ENCODE measurements at regions not wholly inside any gene's neighbourhood (a gene's known extent, or its start where the extent isn't known, plus 50 kb on each side); places are given as distances from the start of the nearest gene placed in this dataset.

DNA sequence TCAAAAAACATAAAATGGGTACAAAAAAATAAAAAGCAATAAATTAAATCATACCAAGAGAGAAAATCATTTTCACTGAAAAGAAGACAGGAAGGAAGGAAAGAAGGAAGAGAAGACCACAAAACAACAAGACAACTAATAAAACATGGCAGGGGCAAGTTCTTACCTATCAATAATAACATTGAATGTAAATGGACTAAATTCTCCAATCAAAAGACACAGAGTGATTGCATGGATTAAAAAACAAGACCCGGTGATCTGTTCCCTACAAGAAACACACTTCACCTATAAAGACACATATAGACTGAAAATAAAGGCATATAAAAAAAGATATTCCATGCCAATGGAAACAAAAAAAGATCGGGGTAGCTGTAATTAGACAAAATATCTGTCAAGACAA lies 82.6 kb upstream of the CERS6 start:
- ATAC-seq: no peak
- TF ChIP-seq, protein P1, sequence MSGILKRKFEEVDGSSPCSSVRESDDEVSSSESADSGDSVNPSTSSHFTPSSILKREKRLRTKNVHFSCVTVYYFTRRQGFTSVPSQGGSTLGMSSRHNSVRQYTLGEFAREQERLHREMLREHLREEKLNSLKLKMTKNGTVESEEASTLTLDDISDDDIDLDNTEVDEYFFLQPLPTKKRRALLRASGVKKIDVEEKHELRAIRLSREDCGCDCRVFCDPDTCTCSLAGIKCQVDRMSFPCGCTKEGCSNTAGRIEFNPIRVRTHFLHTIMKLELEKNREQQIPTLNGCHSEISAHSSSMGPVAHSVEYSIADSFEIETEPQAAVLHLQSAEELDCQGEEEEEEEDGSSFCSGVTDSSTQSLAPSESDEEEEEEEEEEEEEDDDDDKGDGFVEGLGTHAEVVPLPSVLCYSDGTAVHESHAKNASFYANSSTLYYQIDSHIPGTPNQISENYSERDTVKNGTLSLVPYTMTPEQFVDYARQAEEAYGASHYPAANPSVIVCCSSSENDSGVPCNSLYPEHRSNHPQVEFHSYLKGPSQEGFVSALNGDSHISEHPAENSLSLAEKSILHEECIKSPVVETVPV (CRISPR knock-in tag; IDR thresholded peaks at IDR 0.05): no peak

DNA sequence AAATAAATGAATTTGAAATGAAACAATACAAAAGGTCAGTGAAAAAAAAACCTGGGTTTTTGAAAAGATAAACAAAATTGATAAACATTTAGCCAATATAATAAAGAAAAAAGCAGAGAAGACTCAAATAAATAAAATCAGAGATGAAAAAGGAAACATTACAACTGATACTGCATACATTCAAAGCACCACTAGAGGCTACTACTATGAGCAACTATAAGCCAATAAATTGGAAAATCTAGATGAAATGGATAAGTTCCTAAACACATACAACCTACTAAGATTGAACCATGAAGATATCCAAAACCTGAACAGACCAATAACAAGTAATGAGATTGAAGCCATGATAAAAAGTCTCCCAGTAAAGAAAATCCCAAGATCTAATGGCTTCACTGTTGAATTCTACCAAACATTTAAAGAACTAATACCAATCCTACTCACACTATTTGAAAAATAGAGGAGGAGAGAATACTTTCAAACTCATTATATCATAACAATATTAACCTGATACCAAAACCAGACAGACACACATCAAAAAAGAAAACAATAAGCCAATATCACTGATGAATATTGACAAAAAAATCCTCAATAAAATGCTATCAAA lies 80.8 kb upstream of the CERS6 start:
- no peak for ATAC-seq
- TF ChIP-seq, protein P2, sequence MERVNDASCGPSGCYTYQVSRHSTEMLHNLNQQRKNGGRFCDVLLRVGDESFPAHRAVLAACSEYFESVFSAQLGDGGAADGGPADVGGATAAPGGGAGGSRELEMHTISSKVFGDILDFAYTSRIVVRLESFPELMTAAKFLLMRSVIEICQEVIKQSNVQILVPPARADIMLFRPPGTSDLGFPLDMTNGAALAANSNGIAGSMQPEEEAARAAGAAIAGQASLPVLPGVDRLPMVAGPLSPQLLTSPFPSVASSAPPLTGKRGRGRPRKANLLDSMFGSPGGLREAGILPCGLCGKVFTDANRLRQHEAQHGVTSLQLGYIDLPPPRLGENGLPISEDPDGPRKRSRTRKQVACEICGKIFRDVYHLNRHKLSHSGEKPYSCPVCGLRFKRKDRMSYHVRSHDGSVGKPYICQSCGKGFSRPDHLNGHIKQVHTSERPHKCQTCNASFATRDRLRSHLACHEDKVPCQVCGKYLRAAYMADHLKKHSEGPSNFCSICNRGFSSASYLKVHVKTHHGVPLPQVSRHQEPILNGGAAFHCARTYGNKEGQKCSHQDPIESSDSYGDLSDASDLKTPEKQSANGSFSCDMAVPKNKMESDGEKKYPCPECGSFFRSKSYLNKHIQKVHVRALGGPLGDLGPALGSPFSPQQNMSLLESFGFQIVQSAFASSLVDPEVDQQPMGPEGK (CRISPR knock-in tag; IDR thresholded peaks at IDR 0.05; ENCODE audit: borderline replicate concordance): no peak
- TF ChIP-seq BACH2 (CRISPR knock-in tag; IDR thresholded peaks at IDR 0.05; ENCODE audit: borderline replicate concordance) (no peak), CSDC2 (CRISPR knock-in tag; IDR thresholded peaks at IDR 0.05) (no peak), ZNF8 (CRISPR knock-in tag; IDR thresholded peaks at IDR 0.05) (no peak), ZNF70 (CRISPR knock-in tag; IDR thresholded peaks at IDR 0.05) (no peak), ZFP30 (CRISPR knock-in tag; IDR thresholded peaks at IDR 0.05) (no peak), ARNTL (CRISPR knock-in tag; IDR thresholded peaks at IDR 0.05; ENCODE audit: borderline replicate concordance, low read depth) (no peak), ZFP3 (CRISPR knock-in tag; IDR thresholded peaks at IDR 0.05) (no peak)
- TF ChIP-seq, protein P3, sequence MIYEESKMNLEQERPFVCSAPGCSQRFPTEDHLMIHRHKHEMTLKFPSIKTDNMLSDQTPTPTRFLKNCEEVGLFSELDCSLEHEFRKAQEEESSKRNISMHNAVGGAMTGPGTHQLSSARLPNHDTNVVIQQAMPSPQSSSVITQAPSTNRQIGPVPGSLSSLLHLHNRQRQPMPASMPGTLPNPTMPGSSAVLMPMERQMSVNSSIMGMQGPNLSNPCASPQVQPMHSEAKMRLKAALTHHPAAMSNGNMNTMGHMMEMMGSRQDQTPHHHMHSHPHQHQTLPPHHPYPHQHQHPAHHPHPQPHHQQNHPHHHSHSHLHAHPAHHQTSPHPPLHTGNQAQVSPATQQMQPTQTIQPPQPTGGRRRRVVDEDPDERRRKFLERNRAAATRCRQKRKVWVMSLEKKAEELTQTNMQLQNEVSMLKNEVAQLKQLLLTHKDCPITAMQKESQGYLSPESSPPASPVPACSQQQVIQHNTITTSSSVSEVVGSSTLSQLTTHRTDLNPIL (CRISPR knock-in tag; IDR thresholded peaks at IDR 0.05; ENCODE audit: low read depth): no peak
- TF ChIP-seq, protein P4, sequence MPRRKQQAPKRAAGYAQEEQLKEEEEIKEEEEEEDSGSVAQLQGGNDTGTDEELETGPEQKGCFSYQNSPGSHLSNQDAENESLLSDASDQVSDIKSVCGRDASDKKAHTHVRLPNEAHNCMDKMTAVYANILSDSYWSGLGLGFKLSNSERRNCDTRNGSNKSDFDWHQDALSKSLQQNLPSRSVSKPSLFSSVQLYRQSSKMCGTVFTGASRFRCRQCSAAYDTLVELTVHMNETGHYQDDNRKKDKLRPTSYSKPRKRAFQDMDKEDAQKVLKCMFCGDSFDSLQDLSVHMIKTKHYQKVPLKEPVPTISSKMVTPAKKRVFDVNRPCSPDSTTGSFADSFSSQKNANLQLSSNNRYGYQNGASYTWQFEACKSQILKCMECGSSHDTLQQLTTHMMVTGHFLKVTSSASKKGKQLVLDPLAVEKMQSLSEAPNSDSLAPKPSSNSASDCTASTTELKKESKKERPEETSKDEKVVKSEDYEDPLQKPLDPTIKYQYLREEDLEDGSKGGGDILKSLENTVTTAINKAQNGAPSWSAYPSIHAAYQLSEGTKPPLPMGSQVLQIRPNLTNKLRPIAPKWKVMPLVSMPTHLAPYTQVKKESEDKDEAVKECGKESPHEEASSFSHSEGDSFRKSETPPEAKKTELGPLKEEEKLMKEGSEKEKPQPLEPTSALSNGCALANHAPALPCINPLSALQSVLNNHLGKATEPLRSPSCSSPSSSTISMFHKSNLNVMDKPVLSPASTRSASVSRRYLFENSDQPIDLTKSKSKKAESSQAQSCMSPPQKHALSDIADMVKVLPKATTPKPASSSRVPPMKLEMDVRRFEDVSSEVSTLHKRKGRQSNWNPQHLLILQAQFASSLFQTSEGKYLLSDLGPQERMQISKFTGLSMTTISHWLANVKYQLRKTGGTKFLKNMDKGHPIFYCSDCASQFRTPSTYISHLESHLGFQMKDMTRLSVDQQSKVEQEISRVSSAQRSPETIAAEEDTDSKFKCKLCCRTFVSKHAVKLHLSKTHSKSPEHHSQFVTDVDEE (CRISPR knock-in tag; IDR thresholded peaks at IDR 0.05): no peak
- TF ChIP-seq, protein P5, sequence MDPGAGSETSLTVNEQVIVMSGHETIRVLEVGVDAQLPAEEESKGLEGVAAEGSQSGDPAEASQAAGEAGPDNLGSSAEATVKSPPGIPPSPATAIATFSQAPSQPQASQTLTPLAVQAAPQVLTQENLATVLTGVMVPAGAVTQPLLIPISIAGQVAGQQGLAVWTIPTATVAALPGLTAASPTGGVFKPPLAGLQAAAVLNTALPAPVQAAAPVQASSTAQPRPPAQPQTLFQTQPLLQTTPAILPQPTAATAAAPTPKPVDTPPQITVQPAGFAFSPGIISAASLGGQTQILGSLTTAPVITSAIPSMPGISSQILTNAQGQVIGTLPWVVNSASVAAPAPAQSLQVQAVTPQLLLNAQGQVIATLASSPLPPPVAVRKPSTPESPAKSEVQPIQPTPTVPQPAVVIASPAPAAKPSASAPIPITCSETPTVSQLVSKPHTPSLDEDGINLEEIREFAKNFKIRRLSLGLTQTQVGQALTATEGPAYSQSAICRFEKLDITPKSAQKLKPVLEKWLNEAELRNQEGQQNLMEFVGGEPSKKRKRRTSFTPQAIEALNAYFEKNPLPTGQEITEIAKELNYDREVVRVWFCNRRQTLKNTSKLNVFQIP (CRISPR knock-in tag; IDR thresholded peaks at IDR 0.05; ENCODE audit: borderline replicate concordance, low read depth): no peak

DNA sequence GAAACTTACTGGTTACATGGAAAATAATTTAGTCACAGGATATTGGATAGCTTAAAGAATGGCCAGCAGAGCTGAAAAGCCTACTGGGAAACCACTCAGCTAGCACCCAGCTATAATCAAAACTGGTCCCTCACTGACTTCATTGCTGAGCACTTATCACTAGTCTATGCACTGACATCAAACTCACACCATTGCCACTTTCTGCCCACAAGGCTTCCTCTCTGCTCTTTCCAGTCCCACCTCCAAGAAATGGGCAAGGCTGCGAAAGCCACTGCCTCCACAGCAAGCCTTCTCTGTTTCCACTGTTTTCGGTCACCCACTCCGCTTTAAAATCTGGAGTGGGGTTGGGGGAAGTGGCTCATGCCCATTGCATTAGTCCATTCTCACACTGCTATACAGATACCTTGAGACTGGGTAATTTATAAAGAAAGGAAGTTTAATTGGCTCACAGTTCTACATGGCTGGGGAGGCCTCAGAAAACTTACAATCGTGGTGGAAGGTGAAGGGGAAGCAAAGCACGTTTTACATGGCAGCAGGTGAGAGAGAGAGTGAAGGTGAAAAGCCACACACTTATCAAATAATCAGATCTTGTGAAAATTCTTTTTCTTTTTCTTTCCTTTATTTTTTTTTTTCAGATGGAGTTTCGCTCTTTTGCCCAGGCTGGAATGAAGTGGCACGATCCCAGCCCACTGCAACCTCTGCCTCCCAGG lies 77.0 kb upstream of the CERS6 start:
- TF ChIP-seq, protein P4 (CRISPR knock-in tag; IDR thresholded peaks at IDR 0.05): no peak
- no peak for TF ChIP-seq ZNF70 (CRISPR knock-in tag; IDR thresholded peaks at IDR 0.05)
- no peak for TF ChIP-seq ZC3H10 (CRISPR knock-in tag; IDR thresholded peaks at IDR 0.05)
- TF ChIP-seq ZFP30 (CRISPR knock-in tag; IDR thresholded peaks at IDR 0.05): no peak
- no peak for TF ChIP-seq ZNF8 (CRISPR knock-in tag; IDR thresholded peaks at IDR 0.05)
- no peak for TF ChIP-seq ESRRG (CRISPR knock-in tag; IDR thresholded peaks at IDR 0.05)
- TF ChIP-seq GLIS3 (CRISPR knock-in tag; IDR thresholded peaks at IDR 0.05): no peak
- no peak for TF ChIP-seq ISL1 (CRISPR knock-in tag; IDR thresholded peaks at IDR 0.05)
- no peak for TF ChIP-seq TCF4 (CRISPR knock-in tag; IDR thresholded peaks at IDR 0.05; ENCODE audit: borderline replicate concordance)
- no peak for TF ChIP-seq ZFP3 (CRISPR knock-in tag; IDR thresholded peaks at IDR 0.05)
- TF ChIP-seq, protein P1 (CRISPR knock-in tag; IDR thresholded peaks at IDR 0.05): no peak
- TF ChIP-seq, protein P5 (CRISPR knock-in tag; IDR thresholded peaks at IDR 0.05; ENCODE audit: borderline replicate concordance, low read depth): no peak
- no peak for TF ChIP-seq ARNTL (CRISPR knock-in tag; IDR thresholded peaks at IDR 0.05; ENCODE audit: borderline replicate concordance, low read depth)
- TF ChIP-seq CSDC2 (CRISPR knock-in tag; IDR thresholded peaks at IDR 0.05): no peak
- no peak for ATAC-seq
